Daoy (cell line): ENCODE measurements at regions not wholly inside any gene's neighbourhood (a gene's known extent, or its start where the extent isn't known, plus 50 kb on each side); places are given as distances from the start of the nearest gene placed in this dataset.
"Not testable (repeated sequence)": the region's sequence is repeated elsewhere in the genome, so short reads cannot be mapped to it uniquely, and the experiment has no call there.

ENCODE experiments used
- DNase-seq: peaks from one replicate; pipeline ENCODE4 v3.0.0-alpha.2; 2015; ENCODE audit warnings: low read depth

- no peak for DNase-seq
Measured at GRCh38 chr10:63077800-63078199, 55.3 kb upstream of the NRBF2 start.

- DNase-seq: peak; percentile 4
Measured at GRCh38 chr10:63072951-63073350, 60.2 kb upstream of the NRBF2 start.

- DNase-seq: no peak
Measured at GRCh38 chr10:63071145-63071544, 62.0 kb upstream of the NRBF2 start.

GRCh38 chr10:63069318-63069717, 63.8 kb upstream of the NRBF2 start:
- DNase-seq: no peak

GRCh38 chr10:63068246-63068645, 64.9 kb upstream of the NRBF2 start:
- no peak for DNase-seq

- no peak for DNase-seq
Measured at GRCh38 chr10:63066606-63067005, 66.5 kb upstream of the NRBF2 start.

GRCh38 chr10:63064706-63065105, 68.4 kb upstream of the NRBF2 start:
- no peak for DNase-seq

- no peak for DNase-seq
Measured at GRCh38 chr10:63058236-63058635, 74.9 kb upstream of the NRBF2 start.

GRCh38 chr10:63057509-63057908, 75.6 kb upstream of the NRBF2 start:
- no peak for DNase-seq

- DNase-seq: no peak
Measured at GRCh38 chr10:63055705-63056104, 77.4 kb upstream of the NRBF2 start.

GRCh38 chr10:63054889-63055611, 78.1 kb upstream of the NRBF2 start:
- DNase-seq: no peak

- no peak for DNase-seq
Measured at GRCh38 chr10:63052083-63052482, 81.0 kb upstream of the NRBF2 start.

GRCh38 chr10:63042256-63042655, 90.9 kb upstream of the NRBF2 start:
- peak; percentile 7 for DNase-seq

- not testable (repeated sequence) for DNase-seq
Measured at GRCh38 chr10:63033616-63034185, 99.4 kb upstream of the NRBF2 start.

- DNase-seq: no peak
Measured at GRCh38 chr10:63030536-63030935, 102.6 kb upstream of the NRBF2 start.

- no peak for DNase-seq
Measured at GRCh38 chr10:63027531-63027930, 105.6 kb upstream of the NRBF2 start.

GRCh38 chr10:63021225-63021624, 111.9 kb upstream of the NRBF2 start:
- no peak for DNase-seq

- DNase-seq: no peak
Measured at GRCh38 chr10:63013755-63014154, 119.4 kb upstream of the NRBF2 start.

- no peak for DNase-seq
Measured at GRCh38 chr10:63012623-63013022, 120.5 kb upstream of the NRBF2 start.

- DNase-seq: no peak
Measured at GRCh38 chr10:63010203-63010602, 122.9 kb upstream of the NRBF2 start.

GRCh38 chr10:63008491-63008890, 124.6 kb upstream of the NRBF2 start:
- DNase-seq: no peak

- no peak for DNase-seq
Measured at GRCh38 chr10:63007112-63007511, 126.0 kb upstream of the NRBF2 start.

- DNase-seq: peak; percentile 67
Measured at GRCh38 chr10:63005246-63005645, 127.9 kb upstream of the NRBF2 start.
